ENCODE measurements at regions not wholly inside any gene's neighbourhood (a gene's known extent, or its start where the extent isn't known, plus 50 kb on each side); places are given as distances from the start of the nearest gene placed in this dataset.

DNA sequence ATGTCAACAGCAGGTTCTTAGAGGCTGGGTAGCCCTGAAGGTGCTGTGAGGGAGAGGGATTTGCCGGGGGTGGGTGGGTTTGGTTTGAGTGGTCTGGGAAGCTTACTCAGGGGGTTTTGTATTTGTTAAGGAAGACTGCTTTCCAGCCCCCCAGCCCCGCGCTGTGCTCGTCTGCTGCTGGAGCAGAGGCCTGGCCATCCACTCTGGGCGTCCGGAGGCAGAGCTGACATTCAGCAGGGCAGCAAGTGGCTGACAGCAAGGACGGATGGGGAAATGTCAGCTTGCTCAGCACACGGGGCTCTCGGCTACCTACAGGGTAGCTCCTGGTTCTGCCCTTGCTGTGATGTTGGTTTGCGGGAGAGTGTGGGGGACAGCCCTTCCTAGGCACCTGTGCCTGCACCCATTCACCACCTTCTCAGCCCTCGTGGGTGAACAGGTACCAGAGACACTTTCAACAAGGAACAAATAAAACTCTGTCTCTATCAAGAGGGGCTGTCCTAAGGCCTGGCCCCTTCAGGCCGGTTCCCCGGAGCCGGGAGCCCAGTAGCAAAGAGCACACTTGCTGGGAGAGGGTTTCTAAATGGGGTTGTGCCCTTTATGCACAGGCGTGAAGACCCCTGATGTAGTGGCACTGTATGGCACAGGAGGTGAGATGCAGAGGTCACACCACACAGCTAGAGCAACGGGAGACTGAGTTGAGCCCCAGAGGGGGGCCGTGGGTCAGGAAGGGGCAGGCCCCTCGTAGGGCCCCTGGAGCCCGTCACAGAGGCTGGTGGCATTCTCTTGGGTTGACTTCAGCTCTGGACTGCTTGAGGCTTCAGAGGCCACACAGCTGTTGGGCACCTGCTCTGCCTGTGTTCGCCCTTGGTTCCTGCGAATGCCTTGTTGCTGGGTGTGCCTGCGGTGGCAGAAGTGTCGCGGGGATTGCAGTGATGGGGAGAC lies 72.2 kb upstream of the SHH start:
- TF ChIP-seq, protein P1, sequence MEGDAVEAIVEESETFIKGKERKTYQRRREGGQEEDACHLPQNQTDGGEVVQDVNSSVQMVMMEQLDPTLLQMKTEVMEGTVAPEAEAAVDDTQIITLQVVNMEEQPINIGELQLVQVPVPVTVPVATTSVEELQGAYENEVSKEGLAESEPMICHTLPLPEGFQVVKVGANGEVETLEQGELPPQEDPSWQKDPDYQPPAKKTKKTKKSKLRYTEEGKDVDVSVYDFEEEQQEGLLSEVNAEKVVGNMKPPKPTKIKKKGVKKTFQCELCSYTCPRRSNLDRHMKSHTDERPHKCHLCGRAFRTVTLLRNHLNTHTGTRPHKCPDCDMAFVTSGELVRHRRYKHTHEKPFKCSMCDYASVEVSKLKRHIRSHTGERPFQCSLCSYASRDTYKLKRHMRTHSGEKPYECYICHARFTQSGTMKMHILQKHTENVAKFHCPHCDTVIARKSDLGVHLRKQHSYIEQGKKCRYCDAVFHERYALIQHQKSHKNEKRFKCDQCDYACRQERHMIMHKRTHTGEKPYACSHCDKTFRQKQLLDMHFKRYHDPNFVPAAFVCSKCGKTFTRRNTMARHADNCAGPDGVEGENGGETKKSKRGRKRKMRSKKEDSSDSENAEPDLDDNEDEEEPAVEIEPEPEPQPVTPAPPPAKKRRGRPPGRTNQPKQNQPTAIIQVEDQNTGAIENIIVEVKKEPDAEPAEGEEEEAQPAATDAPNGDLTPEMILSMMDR (IDR thresholded peaks at IDR 0.05 in 8 of 11, conservative IDR thresholded peaks at IDR 0.05 in 3 of 11) = no peak
- TF ChIP-seq POLR2AphosphoS5 (IDR thresholded peaks at IDR 0.05) (no peak), POLR2A (IDR thresholded peaks at IDR 0.05) (no peak)
- 74 to 87% (median 86%) methylated on average over 23 to 24 of the region's 24 CpGs for WGBS, 5 donors
- H3K27ac ChIP-seq = peak overlapping the region in 3 of 8 donors; percentile 21 to 60 (median 58)
- no peaks in the 10 kb centered on the region for H3K9me3 ChIP-seq
- H3K4me1 ChIP-seq = no peaks in the 10 kb centered on the region
- no peak overlapping the region for H3K4me3 ChIP-seq
- H3K27me3 ChIP-seq (replicated peaks in 1 of 7) = no peaks in the 10 kb centered on the region
- peak; percentile 66 for DNase-seq
- no peaks in the 10 kb centered on the region for H3K36me3 ChIP-seq
- intact Hi-C loops (cut with DNase I; ENCODE audit: low total_unique reads) = no loop called here

DNA sequence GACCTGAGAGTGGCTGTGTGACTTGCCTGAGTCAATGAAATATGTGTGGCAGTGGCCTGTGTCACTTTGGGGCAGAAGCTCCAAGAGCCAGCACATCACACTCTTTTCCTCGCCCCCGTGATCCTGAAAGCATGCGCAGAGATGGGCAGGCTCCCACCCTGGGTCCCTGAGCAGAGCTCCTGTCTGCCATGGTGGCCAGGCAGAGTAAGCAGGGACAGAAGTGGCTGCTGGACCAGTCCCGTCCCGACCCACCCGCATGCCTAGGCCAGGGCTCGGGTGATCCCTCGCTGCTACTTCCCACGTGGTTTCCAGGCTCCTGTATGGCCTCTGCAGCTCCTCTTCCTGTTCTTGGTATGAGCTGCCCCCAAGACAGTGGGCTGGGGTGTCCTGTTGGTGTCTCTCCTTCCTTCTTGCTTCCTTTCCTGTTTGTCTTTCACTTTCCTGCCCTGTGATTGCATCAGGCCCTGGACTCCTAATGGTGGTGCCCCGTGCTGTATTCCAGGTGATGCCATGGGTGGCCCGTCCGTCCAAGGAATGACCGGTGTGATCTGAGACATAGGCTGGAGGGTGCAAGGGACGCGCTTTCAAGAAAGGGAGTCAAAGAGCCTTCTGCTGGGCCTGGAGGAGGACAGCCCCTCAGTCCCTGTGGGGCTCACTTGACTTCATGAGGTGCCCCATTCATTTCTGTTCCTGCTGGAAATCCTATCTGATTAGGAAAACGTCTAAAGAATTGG lies 71.4 kb upstream of the SHH start:
- H3K9me3 ChIP-seq = no peaks in the 10 kb centered on the region
- peak; percentile 45 for DNase-seq
- intact Hi-C loops (cut with DNase I; ENCODE audit: low total_unique reads) = no loop called here
- no peaks in the 10 kb centered on the region for H3K27me3 ChIP-seq (replicated peaks in 1 of 7)
- WGBS, 5 donors = 79 to 88% (median 84%) methylated on average over 16 of the region's 16 CpGs
- no peak overlapping the region for H3K27ac ChIP-seq
- no peaks in the 10 kb centered on the region for H3K4me1 ChIP-seq
- H3K36me3 ChIP-seq = no peaks in the 10 kb centered on the region
- H3K4me3 ChIP-seq = no peak overlapping the region
- TF ChIP-seq, protein P1 (IDR thresholded peaks at IDR 0.05 in 8 of 11, conservative IDR thresholded peaks at IDR 0.05 in 3 of 11) = no peak
- TF ChIP-seq POLR2A (IDR thresholded peaks at IDR 0.05) (no peak), POLR2AphosphoS5 (IDR thresholded peaks at IDR 0.05) (no peak)

DNA sequence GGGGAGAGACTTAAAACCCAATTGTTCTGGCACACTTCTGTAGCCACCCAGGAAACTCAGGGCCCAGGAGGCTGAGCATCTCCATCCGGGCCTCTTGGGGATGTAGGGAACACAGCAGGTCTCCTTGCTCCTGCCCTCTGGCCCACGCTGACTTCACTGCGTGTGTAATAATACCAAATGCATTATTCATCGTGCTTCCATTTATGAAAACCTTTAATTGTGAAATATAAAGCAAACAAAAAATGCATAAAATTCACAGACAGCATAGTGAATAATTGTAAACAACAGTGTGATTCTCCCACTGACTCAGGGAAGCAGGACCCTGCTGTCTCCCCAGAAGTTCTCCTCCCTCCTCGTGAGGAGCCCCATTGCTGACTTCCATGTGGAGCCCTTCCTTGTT lies 70.3 kb upstream of the SHH start:
- Histone ChIP-seq H3K4me3 (no peak overlapping the region), H3K9me3 (no peaks in the 10 kb centered on the region), H3K27me3 (replicated peaks in 1 of 7) (no peaks in the 10 kb centered on the region), H3K4me1 (no peaks in the 10 kb centered on the region), H3K27ac (no peak overlapping the region), H3K36me3 (no peaks in the 10 kb centered on the region)
- TF ChIP-seq POLR2AphosphoS5 (IDR thresholded peaks at IDR 0.05) (no peak), POLR2A (IDR thresholded peaks at IDR 0.05) (no peak)
- TF ChIP-seq, protein P1 (IDR thresholded peaks at IDR 0.05 in 8 of 11, conservative IDR thresholded peaks at IDR 0.05 in 3 of 11) = no peak
- peak; percentile 13 for DNase-seq
- WGBS, 5 donors = 84 to 92% (median 88%) methylated on average over 5 of the region's 5 CpGs
- intact Hi-C loops (cut with DNase I; ENCODE audit: low total_unique reads) = no loop called here
